NCI-H2029 (cell line): ENCODE measurements at regions not wholly inside any gene's neighbourhood (a gene's known extent, or its start where the extent isn't known, plus 50 kb on each side); places are given as distances from the start of the nearest gene placed in this dataset.

Experiments
- DNase-seq: peaks from one replicate; lab custom pipeline; 2025; lab: John Stamatoyannopoulos, UW

DNA sequence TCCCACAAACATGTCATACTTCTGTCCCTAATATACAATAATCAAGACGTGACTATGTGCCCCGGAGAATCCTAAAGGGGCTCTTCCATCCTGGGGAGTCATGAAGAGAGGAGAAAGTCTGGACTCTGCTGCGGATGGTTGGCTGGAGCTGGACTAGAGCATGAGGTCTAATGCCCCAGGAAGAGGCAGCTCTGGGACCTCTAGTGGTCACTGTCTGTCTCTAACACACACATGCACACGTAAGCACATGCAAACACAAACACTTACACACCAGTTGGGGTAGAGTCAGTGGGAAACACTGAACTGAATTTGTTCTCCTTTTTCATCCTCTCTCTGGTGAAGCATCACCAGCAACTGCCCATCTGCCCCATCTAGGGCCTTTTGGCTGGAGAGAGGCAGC is 271.6 kb downstream of the TDRD15 start:
- DNase-seq: no peak

DNA sequence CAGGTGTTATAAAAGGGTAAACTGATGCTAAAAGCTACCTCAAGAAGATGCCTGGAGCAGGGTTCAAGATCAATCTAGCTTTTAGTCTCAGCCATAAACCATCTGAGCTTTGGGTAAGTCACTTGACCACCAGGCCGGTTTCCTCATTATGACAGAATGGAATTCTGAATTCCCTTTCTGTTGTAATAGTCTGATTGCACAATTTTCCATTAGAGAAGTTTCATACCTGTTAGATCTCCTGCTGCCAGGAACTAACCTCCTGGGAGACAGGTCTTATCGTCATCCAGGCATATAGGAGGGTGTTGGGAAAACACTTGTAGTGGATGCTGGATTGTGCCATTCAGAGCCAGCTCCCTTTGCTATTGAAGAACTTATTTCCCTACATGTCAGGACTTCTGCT is 272.5 kb downstream of the TDRD15 start:
- no peak for DNase-seq

DNA sequence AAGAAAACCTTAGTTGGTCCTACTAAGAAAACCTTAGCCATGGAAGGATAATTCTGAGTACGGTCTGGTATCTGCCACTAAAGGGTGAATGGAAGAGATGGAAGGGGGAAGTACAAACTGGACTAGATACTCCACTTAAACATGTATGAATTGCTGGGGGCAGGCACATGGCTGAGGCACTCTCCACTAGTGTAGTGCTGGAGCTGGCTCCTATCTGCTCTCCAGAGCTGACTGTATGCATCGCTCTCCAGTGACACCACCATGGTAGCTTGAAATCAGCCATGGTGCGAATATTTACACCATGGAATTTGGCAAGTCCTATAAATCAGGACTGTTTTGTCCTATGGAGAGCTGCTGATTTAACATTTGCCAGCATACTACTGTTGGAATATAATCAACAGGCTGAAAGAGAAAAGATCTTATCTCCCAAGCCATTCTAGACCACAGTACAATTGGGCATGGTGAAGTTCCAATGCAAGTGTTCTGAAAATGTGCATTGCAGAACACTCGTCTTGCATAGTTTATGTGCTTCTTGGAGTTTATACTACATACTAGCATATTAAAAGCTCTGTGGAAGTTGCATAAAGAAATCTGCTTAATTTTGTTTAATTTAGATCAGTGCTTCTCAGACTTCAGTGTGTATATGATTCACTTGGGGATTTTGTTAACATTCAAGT is 277.4 kb downstream of the TDRD15 start:
- DNase-seq: no peak

DNA sequence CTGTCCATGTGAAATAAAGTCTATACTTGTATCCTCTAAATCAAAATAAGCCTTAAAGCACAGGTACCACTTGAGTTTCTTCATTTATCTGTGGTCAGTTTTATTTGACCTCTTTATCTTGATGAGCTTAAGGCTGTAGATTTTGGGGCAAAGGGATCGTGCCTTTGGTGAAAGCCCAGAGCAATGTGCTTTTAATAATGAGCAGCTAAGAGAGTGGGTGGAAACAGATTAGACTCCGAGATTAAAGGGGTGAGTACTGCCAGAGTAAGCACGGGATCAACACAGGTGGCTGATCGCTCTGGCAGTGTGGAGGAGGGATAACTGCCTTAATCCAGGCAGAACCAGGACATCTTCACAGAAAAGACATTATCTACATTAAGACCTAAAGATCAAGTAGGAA is 280.4 kb downstream of the TDRD15 start:
- DNase-seq: no peak

DNA sequence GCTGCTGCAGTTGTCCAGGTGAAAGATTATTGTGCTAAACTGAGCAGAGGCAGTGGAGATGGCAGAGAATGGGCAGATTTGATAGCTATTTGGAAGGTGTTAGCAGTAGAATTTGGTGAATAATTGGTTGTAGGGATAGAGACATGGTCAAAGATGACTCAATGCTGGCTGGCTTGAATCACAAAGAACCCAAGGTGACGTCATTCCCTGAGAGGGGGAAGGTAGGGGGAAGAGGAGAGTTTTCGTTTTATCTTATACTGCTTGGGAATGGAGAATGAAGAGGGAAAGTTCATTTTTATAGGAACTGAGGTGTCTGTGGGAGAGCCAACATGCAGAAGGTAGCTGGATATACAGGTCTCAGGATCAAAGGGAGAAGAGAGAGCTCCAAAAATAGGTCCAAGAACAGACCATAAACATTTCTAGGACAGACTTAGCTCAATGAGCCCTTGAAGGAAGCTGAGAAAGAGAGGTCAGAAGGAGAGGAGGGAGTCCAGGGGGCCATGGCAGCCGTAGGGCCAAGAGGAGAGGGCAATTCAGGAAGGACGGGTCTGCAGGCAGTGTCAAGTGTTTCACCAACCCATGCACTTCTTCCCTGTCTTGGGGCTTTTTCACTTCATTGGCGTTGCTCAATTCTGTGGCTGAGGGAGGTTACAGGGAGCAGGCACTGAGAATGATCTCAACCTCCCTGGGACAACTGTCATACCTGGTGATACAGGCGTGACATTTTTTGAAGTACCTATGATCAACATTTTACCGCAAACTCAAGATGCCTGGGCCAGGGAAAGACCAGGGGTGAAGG is 281.3 kb downstream of the TDRD15 start:
- no peak for DNase-seq

DNA sequence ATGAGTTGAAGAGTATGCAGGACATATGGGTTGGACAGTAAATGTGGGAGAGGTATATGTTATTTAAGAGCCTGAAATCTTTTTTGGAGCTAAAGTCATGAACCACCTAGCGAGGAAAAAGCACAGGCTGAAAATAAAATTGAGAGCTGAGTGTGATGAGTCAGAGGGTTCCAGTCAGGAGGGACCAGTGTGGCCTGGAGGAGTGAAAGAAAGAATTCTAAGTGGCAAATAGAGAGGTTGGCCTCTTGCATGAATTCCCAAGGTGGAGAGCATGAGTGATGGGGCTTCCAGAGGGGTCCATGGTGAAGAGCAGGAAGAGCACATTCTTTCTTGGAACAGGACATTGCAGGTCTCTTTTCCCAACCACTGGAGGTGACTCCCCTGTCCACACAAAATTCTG is 282.6 kb downstream of the TDRD15 start:
- DNase-seq: no peak

- no peak for DNase-seq
Measured at GRCh38 chr2:21406911-21407310, 283.1 kb downstream of the TDRD15 start.

- DNase-seq: no peak
Measured at GRCh38 chr2:21407851-21408250, 284.1 kb downstream of the TDRD15 start.

DNA sequence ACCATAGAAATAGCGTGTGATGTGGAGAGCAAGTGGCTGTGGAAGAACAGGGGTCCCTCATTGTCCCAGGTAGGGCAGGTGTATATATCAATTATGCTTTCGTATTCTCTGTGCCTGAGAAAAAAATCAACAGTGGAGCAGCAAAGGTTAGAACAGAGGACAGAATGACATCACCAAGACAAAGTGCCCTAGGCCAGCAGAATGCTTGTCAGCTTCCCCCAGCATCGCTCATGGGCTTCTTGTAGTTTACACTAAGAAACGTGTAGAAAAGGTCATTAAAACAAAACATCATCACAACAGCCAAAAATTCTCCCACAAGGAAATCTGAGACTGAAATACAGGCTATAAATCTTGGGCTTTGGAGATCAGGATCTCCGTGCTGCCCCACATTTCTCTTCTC is 288.0 kb downstream of the TDRD15 start:
- no peak for DNase-seq

DNA sequence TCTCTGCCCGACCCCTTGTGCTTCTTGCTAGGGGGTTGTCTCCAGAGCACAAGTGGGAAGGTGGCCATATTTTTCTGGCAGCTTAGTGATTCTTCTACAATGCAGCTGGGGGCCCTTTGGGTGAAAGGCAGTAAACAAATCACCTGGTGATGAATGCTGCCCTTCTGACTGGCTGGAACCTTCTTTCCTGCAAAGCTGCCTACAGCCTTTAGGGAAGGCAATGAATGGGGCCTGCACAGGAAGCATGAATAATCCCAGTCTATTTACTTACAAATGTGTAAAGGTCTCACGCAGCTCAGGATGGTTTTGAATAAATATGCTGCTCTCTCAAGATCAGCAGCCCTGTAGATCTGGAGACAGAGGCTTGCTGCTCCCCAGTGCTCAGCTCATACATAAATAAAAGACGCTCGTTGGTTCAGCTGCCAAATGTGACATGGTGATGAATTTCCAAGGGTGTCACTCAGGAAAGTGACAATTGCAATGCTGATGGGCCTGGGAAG is 289.2 kb downstream of the TDRD15 start:
- no peak for DNase-seq

- no peak for DNase-seq
Measured at GRCh38 chr2:21415234-21415633, 291.5 kb downstream of the TDRD15 start.

GRCh38 chr2:21416226-21416625 is 292.5 kb downstream of the TDRD15 start:
- DNase-seq: no peak

- DNase-seq: no peak
Measured at GRCh38 chr2:21418456-21418855, 294.7 kb downstream of the TDRD15 start.

DNA sequence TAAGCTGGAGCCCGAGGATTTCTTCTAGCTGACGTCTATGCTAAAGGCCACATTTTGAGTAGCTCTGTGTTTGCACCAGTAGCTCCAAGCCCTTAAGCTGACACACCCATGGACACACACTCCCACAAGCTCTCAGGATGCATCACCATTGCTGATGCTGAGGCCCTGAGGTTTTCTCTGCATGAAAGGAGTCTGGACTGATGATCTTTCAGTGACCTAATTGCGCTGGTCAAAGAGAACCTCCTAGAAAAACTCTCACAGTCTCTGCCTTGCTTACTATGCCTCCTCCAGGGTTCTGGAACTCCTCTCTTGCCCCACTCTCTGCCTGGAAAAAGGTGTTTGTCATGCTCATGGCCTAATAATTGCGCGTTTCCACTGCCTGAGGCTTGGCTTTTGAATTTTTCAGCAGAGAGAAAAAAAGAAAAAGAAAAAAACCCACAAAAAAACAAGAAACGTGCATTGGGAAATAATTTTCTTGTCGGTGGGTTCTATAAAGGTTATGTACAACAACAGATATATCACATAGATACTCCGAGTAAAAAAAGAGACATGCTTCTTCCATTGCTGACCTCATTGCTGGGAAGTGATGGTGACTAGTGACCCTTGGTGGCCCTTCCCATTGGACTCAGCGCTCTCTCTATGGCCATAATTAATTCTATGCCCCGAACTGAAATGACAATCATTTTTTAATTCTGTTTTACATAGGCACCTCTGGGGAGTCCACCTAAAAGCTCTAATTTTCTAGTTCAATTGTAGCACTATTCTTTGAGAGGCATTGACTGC is 297.0 kb downstream of the TDRD15 start:
- no peak for DNase-seq

DNA sequence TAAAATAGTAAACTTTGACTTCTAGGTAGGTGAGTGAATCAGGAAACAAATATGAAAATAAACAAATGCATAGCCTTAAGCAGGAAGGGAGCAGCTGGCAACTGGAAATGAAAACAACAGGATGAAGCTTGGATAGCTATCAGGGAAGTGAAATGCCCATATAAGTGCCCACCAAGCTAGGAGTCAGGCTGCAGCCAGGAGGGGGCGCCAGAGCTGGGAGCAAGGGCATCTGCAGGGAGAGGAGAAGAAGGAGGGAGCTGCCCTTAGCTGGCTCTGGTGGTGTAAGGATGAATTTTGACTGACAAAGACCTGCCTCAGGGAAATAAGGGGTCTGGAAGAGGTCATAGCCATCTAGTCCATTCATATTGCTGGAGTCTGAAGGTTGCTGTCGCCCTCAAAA is 298.3 kb downstream of the TDRD15 start:
- peak; percentile 2 for DNase-seq

GRCh38 chr2:21422724-21423522 is 299.2 kb downstream of the TDRD15 start:
- no peak for DNase-seq

- DNase-seq: no peak
Measured at GRCh38 chr2:21423854-21424253, 300.1 kb downstream of the TDRD15 start.

- DNase-seq: no peak
Measured at GRCh38 chr2:21424375-21424774, 300.6 kb downstream of the TDRD15 start.

DNA sequence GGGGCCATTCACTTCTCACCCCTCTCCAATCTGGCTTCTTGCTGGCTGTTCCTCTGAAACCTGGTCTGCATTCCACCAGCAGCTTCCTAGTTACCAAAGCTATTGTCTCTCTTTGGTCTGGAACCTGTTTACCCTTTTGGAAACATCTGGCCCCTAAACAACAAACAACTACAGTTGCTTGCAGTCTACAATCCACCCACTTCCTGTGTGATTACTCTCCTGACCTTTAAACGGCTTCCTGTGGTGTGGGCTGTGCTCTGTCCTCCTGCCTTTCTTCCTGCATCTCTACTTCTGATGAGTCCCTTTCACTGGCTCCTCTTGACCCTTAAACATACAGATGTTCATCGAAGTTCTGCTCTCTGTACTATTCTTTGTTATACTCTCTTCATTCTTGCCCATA is 303.8 kb downstream of the TDRD15 start:
- DNase-seq: no peak

GRCh38 chr2:21428754-21429153 is 305.0 kb downstream of the TDRD15 start:
- no peak for DNase-seq

- DNase-seq: no peak
Measured at GRCh38 chr2:21429747-21430146, 306.0 kb downstream of the TDRD15 start.

GRCh38 chr2:21431078-21431477 is 307.3 kb downstream of the TDRD15 start:
- DNase-seq: no peak
